Hematopoietic multipotent progenitor cell treated with erythropoietin and hydrocortisone succinate and interleukin-3 and kit ligand, for 8 days (in vitro differentiated cells): ENCODE measurements at regions not wholly inside any gene's neighbourhood (a gene's known extent, or its start where the extent isn't known, plus 50 kb on each side); places are given as distances from the start of the nearest gene placed in this dataset.

Experiments used
- DNase-seq: peaks from one replicate; pipeline ENCODE4 v3.0.0-alpha.2; 2015

DNA sequence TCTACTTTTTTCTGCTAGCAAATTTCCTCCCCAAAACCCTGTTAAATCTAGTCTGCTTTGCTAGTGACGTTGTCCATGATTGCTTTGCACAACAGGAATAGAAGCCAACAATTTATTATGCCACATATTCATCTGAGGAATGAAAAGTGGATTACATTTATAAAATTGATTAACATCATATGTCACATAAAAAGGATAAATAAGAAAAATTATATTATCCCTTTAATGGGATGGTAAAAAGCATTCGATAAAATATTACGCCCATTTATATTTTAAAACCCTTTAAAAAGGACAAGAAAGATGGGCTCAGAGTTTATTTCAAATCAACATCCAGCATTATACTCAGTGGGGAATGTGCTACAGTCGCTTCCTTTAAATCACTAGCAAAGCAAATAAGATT lies 991.7 kb downstream of the DIAPH3 start:
- no peak for DNase-seq

DNA sequence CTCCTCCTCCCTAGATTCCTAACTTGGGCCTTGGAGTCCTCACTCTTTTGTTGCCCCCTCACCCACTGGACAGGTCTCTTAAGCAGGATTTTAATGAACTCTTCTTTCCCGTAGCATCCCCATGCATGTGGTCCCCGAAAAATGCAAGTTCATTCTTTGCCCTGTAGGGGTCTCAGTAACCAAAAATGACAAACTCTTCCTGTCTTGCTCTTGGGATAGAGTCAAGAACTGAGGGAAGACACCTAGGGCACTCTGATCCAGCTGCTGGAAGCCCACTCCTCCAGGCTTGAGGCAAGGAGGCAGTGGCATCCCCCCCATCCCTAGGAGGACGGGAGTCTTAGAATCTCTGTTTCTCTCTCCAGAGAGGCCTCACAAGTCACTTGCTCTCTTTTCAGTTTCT lies 987.0 kb downstream of the DIAPH3 start:
- DNase-seq: peak; percentile 1

GRCh38 chr13:59178344-59178743 lies 985.4 kb downstream of the DIAPH3 start:
- DNase-seq: no peak

- no peak for DNase-seq
These were observed 981.5 kb downstream of the DIAPH3 start for GRCh38 chr13:59182241-59182640.

GRCh38 chr13:59197397-59197796 lies 966.3 kb downstream of the DIAPH3 start:
- DNase-seq: no peak

DNA sequence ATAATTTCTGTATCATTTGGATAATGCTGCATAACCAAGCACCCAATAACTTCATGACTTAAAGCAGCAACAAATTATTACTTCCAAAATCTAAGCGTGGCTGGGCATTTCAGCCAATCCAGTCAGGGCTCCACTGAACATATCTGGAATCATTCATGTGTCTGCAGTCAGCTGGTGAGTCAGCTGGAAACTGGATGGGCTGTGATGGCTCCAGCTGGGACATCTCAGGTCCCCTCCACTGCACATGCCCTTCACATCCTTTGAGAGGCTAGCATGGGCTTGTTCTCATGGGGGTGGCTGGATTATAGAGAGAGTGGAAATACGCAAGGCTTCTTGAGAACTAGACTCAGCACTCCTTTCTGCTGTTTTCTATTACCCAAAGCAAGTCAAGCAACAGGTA lies 961.9 kb downstream of the DIAPH3 start:
- no peak for DNase-seq

DNA sequence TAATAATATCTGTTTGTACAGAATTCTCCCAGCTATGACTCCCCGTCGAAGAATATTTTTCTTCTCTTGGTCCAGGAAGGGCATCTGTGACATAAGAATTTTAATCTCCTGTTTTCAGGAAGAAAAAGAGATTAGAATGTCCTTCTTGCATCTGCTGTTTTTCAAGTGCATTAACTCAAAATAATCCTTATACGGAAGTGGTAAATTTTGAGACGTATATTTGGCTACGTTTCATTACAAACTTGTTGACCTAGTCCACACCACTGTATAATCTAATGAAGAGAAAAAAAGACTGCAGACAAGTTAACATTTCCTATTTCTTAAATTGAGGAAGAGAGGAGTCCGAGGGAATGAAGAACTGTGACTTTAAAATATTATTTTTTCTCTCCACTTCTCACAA lies 959.9 kb downstream of the DIAPH3 start:
- DNase-seq: no peak

DNA sequence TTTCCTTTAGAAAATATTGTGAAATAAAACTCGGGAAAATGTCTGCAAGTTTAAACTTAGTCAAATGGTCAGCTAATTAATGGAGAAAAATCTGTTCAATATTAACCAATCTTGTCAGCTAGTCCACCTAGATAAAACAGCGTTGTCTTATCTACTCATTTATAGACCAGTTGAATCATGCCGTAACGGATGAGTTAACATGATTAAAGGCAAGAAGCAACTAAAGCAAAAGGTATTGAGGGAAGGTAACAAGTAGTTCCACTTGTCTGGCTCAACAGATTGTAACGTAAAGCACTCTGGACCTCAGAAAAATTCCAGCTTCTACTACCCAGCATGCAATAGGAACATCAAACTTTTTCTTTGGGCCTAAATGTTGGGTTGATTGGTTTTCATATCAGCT lies 958.2 kb downstream of the DIAPH3 start:
- DNase-seq: no peak

- no peak for DNase-seq
These were observed 955.1 kb downstream of the DIAPH3 start for GRCh38 chr13:59208405-59209195.

GRCh38 chr13:59210543-59210942 lies 953.2 kb downstream of the DIAPH3 start:
- no peak for DNase-seq

- DNase-seq: no peak
These were observed 952.1 kb downstream of the DIAPH3 start for GRCh38 chr13:59211606-59212005.

- DNase-seq: no peak
These were observed 934.3 kb downstream of the DIAPH3 start for GRCh38 chr13:59229401-59229800.

DNA sequence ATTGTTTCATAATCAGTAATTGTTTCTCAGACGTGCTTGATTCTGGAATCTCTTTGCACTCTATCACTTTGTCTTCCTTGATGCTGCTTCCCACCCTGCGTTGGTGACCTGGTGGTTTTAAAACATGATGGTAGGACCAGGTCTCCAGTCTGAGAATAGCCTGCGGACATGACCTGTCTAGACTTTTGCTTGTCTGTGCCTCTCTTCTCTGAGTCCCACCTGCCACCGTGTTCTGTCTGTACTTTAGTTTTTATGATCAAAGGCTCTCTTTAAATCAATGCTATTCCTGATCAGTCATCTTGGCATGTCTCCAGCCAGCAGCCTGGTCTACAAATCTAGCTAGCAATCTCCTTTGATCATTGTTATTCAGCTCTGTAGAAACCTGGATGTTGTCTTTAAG lies 933.9 kb downstream of the DIAPH3 start:
- DNase-seq: no peak

- no peak for DNase-seq
These were observed 933.1 kb downstream of the DIAPH3 start for GRCh38 chr13:59230484-59231264.

DNA sequence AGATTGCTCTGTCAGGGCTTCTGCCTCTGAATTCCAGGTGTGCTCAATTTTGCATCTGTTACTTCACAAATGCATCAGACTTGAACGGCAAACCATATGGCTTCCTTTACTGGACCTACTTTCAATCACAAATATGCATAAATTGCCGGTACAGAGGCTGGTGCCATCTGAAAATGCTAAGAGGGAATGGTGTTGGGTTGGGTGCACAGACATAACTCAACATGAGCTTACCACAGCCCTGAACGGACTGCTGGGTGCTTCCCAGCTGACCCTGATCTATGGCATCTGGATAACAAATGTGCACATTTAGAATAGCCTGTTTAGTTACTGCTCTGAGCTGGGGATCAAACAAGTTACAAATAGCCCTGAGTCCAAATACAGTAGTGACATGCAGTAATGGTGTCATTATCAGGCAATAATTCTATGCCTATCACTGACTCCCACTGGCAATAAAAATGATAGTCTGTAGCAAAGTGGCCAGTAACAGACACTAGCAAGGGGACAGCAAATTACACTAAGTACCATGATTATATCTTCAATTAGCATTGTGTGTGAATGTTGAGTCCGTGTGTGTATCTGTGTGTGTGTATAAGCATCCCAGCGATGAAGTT lies 927.3 kb downstream of the DIAPH3 start:
- DNase-seq: no peak

DNA sequence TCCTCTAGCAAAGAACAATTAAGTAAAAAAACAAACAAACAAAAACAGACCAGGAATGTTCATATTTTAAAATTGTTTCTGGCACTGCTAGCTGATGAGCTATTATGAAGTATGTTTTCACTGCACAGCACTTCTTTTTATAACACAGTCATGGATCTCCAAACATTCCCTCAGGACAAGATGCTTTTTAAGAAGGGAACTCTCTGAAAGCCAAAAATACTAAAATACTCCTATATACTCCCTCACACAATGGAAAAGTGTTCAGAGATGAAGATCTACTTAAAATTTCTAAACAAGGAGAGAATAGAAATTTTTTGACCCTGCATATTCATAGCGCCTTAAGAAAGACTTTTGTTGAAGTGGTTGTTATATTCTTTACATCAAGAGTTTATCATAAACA lies 926.8 kb downstream of the DIAPH3 start:
- DNase-seq: no peak

DNA sequence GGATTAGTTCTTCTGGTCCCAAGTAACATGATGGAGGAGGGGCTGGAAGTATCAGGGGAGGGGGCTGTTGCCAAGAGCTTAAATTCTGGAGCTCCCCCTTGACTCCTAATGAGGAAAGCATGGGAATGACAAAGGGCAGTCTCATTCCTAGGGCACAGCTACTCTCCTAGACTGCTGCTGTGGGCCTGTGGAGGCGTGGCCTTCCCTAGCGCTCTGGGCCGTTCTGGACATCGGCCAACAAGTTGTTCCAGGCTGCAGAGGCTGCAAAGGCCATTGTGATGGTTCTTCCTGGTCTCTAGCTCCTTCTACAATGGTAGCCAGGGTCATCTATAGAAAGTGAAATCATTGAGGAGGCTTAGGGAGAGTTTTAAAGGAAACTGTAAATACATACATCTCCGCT lies 916.6 kb downstream of the DIAPH3 start:
- no peak for DNase-seq

GRCh38 chr13:59250336-59251189 lies 913.2 kb downstream of the DIAPH3 start:
- DNase-seq: no peak

GRCh38 chr13:59259165-59260000 lies 904.3 kb downstream of the DIAPH3 start:
- no peak for DNase-seq

DNA sequence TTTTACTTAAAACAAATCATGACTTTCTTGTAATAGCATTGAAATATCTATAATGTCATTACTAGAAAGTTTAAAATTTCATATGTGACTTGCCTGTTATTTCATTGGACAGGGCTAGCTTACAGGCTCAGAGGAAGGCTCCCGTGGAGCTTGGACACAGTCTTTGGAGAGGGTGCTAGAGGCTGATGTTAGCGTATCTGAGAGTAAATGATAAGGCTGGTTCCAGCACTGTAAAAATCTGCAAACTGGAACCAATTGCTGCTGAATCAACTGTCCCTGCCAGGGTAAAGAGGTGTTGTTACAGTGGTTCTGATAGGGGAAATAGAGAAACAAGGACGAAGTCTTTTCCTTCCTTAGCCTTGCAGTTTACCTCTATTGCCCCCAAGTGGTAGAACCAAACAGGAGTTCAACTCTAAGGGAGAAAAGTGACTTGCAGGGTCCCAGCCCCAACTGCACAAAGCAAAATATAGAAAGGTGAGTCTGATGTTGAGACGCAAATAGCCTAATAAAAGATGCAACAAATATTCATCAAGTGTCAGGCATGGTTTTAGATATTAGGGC lies 901.7 kb downstream of the DIAPH3 start:
- DNase-seq: peak; percentile 10

DNA sequence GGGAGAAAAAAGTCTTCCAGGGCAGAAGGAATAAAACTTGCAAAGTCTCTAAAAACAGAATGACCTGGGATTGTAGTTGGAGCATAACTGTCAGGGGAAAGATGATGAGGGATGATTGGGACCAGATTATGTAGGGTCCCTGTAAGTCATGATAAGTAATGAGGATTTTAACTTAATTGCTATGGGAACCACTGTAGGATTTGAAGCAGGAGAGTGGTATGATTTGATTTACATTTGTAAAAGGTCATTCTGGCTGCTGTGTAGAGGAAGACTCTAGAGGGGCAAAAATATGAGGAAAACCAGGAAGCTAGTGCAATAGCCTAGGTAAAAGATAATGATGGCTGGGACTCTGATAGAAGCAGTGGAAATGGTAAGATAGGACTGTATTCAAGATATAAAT lies 900.2 kb downstream of the DIAPH3 start:
- no peak for DNase-seq
